Keratinocyte (primary cell): ENCODE measurements at regions not wholly inside any gene's neighbourhood (a gene's known extent, or its start where the extent isn't known, plus 50 kb on each side); places are given as distances from the start of the nearest gene placed in this dataset.

ENCODE experiments used
- DNase-seq: peaks from one replicate; pipeline ENCODE4 v3.0.0-alpha.2; 2011; ENCODE audit warnings: low read depth, missing footprints, low spot score
- FAIRE-seq: peaks from 2 replicates; lab custom pipeline; 2011; peaks lifted over from hg19 to GRCh38; lab: Jason Lieb, UNC
- H2AFZ ChIP-seq: 2 replicates; pipeline ENCODE4 v1.6.0; 2012; ENCODE audit warnings: low read length, control low read depth, inconsistent platforms; ENCODE audit not compliant: control insufficient read depth
- H3K27ac ChIP-seq: 2 replicates; pipeline ENCODE4 v1.5.1; 2011; ENCODE audit warnings: low read length; ENCODE audit not compliant: control insufficient read depth, insufficient read depth
- H3K27me3 ChIP-seq: 3 replicates; pipeline ENCODE4 v1.6.0; 2011; ENCODE audit warnings: low read length; ENCODE audit not compliant: control insufficient read depth, insufficient read depth; ENCODE audit errors: extremely low read depth
- H3K36me3 ChIP-seq, 2 experiments: 2 replicates in 1 of 2; 3 replicates in 1 of 2; pipeline ENCODE4 v1.5.1; 2011; ENCODE audit warnings: low read length in 2 of 2, mild to moderate bottlenecking in 1 of 2; ENCODE audit not compliant: control insufficient read depth in 2 of 2, insufficient read depth in 2 of 2; ENCODE audit errors: extremely low read depth in 1 of 2
- H3K4me1 ChIP-seq: 3 replicates; pipeline ENCODE4 v1.5.1; 2011; ENCODE audit warnings: low read length; ENCODE audit not compliant: control insufficient read depth, insufficient read depth; ENCODE audit errors: extremely low read depth
- H3K4me2 ChIP-seq: 3 replicates; pipeline ENCODE4 v1.6.0; 2011; ENCODE audit warnings: low read depth, low read length; ENCODE audit not compliant: control insufficient read depth, insufficient read depth; ENCODE audit errors: extremely low read depth
- H3K4me3 ChIP-seq, 3 experiments: fragments of 200-600 bp in 1 of 3; sonication (generic) in 1 of 3; 2 replicates in 2 of 3; 3 replicates in 1 of 3; pipeline ENCODE4 v1.5.1; 2011 to 2016; ENCODE audit warnings: low read length in 3 of 3, mild to moderate bottlenecking in 3 of 3, control low read depth in 2 of 3, inconsistent platforms in 1 of 3, low read depth in 1 of 3, mixed read lengths in 1 of 3, mixed run types in 1 of 3, moderate library complexity in 1 of 3; ENCODE audit not compliant: control insufficient read depth in 2 of 3, insufficient read depth in 2 of 3; ENCODE audit errors: extremely low read depth in 1 of 3
- H3K79me2 ChIP-seq: 2 replicates; pipeline ENCODE4 v1.6.0; 2012; ENCODE audit warnings: low read length; ENCODE audit not compliant: control insufficient read depth, insufficient read depth
- H3K9ac ChIP-seq: 3 replicates; pipeline ENCODE4 v1.6.0; 2011; ENCODE audit warnings: low read length; ENCODE audit not compliant: control insufficient read depth, insufficient read depth; ENCODE audit errors: extremely low read depth
- H3K9me1 ChIP-seq: 3 replicates; pipeline ENCODE4 v1.6.0; 2011; ENCODE audit warnings: low read length; ENCODE audit not compliant: control insufficient read depth, insufficient read depth; ENCODE audit errors: extremely low read depth
- H3K9me3 ChIP-seq: 2 replicates; pipeline ENCODE4 v1.5.1; 2012; ENCODE audit warnings: low read depth, low read length; ENCODE audit not compliant: control insufficient read depth
- H4K20me1 ChIP-seq: 3 replicates; pipeline ENCODE4 v1.6.0; 2011; ENCODE audit warnings: low read length; ENCODE audit not compliant: control insufficient read depth, insufficient read depth; ENCODE audit errors: extremely low read depth
- EZH2 ChIP-seq: IDR thresholded peaks from one replicate; pipeline ENCODE4 v1.6.1; 2012; ENCODE audit warnings: inconsistent platforms, mild to moderate bottlenecking, low read length, moderate library complexity
- dilution Hi-C: fragments of 300-500 bp; cut with MboI; formaldehyde crosslinking; loops from one replicate; pipeline ENCODE4 v1.7.0; 2020; ENCODE audit warnings: low sequenced_read_pairs; ENCODE audit not compliant: extremely low pct_ligation_motif_present
- TF ChIP-seq, protein P1 (sequence below), 3 experiments: IDR thresholded peaks in 1 of 3; conservative IDR thresholded peaks in 1 of 3; optimal IDR thresholded peaks in 1 of 3; 2 replicates in 2 of 3; 3 replicates in 1 of 3; pipeline versions ENCODE3 to v1.5.1; 2011; ENCODE audit warnings: low read length in 3 of 3, mild to moderate bottlenecking in 3 of 3, moderate library complexity in 2 of 3, control low read depth in 1 of 3, inconsistent platforms in 1 of 3; ENCODE audit not compliant: insufficient read depth in 2 of 3; ENCODE audit errors: extremely low read depth in 1 of 3

DNA sequence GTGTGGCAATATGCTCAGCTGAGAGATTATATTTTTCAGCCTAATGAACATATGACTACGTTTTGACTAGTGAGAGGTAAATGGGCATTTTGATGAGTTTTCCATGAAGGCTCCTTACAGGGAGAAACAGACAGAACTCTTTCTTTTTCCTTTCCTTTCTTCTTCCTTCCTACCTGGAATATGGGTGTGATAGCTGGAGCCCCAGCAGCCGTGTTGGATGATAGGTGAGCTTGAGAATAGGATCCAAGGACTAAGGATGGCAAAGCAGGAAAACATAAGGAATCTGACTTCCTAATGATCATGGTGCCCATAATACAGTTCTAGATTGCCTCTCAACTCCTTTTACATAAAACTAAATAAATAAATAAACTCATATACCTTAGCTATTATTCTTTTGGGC, 124.0 kb downstream of the MAIP1 start:
- Histone ChIP-seq H3K9me1 (no peaks in the 10 kb centered on the region), H3K4me3 (no peak overlapping the region), H3K79me2 (no peaks in the 10 kb centered on the region), H3K9ac (no peak overlapping the region), H3K4me2 (no peak overlapping the region), H3K9me3 (no peaks in the 10 kb centered on the region), H3K4me1 (no peaks in the 10 kb centered on the region), H4K20me1 (no peaks in the 10 kb centered on the region), H3K27ac (no peak overlapping the region), H3K36me3 (no peaks in the 10 kb centered on the region), H3K27me3 (peaks cover 3% of the 10 kb centered on the region), H2AFZ (no peak overlapping the region)
- DNase-seq (no peak), FAIRE-seq (no peak)
- no peak for TF ChIP-seq EZH2
- TF ChIP-seq, protein P1, sequence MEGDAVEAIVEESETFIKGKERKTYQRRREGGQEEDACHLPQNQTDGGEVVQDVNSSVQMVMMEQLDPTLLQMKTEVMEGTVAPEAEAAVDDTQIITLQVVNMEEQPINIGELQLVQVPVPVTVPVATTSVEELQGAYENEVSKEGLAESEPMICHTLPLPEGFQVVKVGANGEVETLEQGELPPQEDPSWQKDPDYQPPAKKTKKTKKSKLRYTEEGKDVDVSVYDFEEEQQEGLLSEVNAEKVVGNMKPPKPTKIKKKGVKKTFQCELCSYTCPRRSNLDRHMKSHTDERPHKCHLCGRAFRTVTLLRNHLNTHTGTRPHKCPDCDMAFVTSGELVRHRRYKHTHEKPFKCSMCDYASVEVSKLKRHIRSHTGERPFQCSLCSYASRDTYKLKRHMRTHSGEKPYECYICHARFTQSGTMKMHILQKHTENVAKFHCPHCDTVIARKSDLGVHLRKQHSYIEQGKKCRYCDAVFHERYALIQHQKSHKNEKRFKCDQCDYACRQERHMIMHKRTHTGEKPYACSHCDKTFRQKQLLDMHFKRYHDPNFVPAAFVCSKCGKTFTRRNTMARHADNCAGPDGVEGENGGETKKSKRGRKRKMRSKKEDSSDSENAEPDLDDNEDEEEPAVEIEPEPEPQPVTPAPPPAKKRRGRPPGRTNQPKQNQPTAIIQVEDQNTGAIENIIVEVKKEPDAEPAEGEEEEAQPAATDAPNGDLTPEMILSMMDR (optimal IDR thresholded peaks at IDR 0.05 in 1 of 3, IDR thresholded peaks at IDR 0.05 in 1 of 3, conservative IDR thresholded peaks at IDR 0.05 in 1 of 3; ENCODE audit: extremely low read depth in 1 of 3, insufficient read depth in 2 of 3, low read length in 3 of 3) = no peak
- dilution Hi-C loops = no loop called here

DNA sequence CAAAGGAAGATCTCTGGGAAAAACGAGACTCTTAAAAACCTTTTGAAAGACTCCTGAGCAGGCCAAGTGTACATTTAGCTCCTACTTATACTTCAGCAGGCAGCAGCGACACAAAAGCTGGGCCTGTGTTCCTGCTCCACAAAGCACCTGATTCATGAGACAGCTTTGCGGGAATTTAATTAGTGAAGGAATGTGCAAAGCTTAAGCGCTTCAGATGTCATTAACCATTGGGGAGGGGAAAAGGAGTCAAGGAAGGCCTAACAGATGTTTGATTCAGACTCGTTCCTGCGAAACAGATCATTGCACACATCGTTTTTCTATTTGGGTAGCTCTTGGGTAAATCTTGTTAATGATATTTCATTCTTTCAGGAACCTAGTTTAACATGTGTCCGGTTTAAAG, 125.9 kb downstream of the MAIP1 start:
- H2AFZ ChIP-seq = no peak overlapping the region
- no peaks in the 10 kb centered on the region for H4K20me1 ChIP-seq
- no peak overlapping the region for H3K9ac ChIP-seq
- no peak overlapping the region for H3K4me2 ChIP-seq
- dilution Hi-C loops = no loop called here
- no peaks in the 10 kb centered on the region for H3K4me1 ChIP-seq
- no peak for FAIRE-seq
- no peaks in the 10 kb centered on the region for H3K9me3 ChIP-seq
- no peaks in the 10 kb centered on the region for H3K9me1 ChIP-seq
- peaks cover 3% of the 10 kb centered on the region for H3K27me3 ChIP-seq
- H3K79me2 ChIP-seq = no peaks in the 10 kb centered on the region
- DNase-seq = no peak
- H3K27ac ChIP-seq = no peak overlapping the region
- H3K36me3 ChIP-seq = no peaks in the 10 kb centered on the region
- TF ChIP-seq, protein P1 (optimal IDR thresholded peaks at IDR 0.05 in 1 of 3, IDR thresholded peaks at IDR 0.05 in 1 of 3, conservative IDR thresholded peaks at IDR 0.05 in 1 of 3; ENCODE audit: extremely low read depth in 1 of 3, insufficient read depth in 2 of 3, low read length in 3 of 3) = no peak
- no peak for TF ChIP-seq EZH2
- H3K4me3 ChIP-seq = no peak overlapping the region
